HT1080 (cell line): ENCODE measurements at regions not wholly inside any gene's neighbourhood (a gene's known extent, or its start where the extent isn't known, plus 50 kb on each side); places are given as distances from the start of the nearest gene placed in this dataset.

ENCODE experiments used
- DNase-seq: peaks from one replicate; pipeline ENCODE4 v3.0.0-alpha.2; 2015; ENCODE audit warnings: low read depth

DNA sequence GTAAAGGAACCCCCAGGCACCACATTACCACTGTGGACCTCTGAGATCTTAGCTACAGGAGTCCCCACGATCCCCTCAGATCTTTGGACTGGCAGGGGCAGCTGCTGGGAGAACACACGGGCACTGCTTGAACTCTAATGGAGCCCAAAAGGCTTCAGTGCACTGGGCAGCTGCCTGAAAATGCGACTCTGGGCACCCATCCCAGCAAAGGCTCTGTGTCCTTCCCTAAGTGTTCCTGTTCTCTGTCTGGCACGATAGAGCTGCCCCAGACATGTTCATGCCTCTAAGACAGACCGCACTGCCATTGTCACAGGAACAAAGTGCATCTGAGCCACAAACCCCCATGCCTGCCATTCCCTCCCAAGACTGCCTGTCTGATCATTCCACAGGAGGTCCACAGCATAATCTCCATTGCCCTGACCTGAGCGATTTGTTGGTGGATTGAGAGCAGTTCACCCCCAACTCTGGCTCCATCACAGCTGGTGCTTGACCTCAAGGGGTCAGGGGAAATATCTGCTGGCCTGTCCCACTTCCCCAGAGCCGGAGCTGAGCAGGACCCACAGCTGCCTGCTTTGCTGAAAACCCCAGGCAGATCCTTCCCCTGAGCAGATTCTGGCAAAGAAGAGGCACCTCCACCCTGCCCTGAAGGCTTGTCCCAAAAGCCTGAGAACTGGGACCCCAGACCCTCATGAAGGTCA, 436.0 kb upstream of the INTU start:
- DNase-seq = no peak

- peak; percentile 71 for DNase-seq
These were observed 429.1 kb upstream of the INTU start for GRCh38 chr4:127203562-127204200.

DNA sequence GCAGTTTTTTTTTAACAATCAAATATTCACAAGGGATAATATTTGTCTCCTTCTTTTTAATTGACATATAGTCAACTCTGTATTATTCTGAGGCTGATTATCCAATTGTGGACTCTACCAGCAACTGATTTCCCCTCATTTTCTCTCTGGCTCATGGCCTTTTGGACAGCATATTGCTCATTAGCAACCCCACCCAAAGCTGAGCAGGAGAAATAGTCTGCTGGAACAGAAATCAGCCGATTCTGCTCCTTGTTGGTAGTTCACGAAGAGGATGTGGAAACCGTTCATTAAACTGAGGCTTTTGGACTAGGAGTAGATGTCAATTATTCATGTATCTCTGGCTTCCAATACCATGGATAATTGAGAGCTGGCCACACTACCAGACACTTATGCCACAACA, 428.4 kb upstream of the INTU start:
- no peak for DNase-seq

DNA sequence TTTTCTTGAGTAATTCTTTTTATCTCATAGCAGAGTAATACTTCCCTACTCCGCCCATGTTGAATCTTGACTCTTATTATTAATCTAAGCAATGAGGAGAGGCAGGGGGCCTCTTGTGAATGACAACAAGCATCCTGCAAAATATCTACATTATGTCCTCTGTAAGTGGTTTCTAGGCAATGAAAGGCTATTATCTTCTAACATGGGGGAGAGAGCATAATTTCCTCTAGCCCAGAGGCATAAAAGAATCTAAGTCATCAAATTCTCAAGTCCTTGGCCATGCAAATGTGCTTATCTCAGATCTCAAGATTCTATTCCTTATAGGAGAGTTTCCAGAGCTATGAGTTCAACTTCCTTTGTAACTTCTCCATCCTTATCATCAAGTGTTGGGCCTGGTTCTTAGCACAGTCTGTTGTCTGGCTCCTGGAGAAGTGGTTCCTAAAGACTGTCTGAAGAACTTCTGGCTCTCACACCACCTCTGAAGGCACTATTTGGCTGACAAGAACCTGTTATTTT, 423.1 kb upstream of the INTU start:
- no peak for DNase-seq

DNA sequence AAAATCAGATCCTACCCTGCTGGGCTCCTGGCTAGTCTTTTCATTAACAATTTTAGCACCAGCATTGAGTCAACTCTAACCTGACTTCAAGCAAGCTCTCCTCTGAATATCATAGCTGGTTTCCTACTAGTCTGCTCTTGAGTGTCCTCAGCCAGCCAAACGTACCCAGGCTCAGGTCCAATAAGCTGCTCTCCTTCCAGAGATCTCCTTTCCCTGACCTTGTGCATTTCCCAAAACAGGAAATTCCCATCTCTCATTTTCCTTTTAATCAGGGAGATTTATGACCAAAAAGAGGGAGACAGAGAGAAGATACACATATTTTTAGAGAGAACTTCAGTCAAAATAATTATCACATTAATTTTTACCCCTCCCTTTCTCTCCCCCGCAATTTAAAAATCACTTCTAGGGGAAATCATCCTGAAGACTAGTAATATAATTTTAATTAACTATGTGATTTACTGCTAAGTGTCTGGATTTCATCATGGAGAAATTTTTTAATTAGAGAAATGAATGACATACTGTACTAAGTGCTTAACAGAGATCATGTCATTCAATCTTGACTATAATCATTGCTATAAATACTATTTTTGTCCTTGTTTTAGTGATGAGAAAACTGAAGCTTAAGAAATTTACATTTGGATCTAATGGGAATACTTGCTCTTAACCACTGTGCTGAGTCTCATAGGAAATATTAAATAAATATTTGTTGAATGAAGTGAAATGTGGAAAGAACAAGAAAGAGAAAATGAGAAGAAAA, 421.7 kb upstream of the INTU start:
- DNase-seq = no peak

GRCh38 chr4:127211650-127212560, 420.9 kb upstream of the INTU start:
- no peak for DNase-seq

GRCh38 chr4:127212701-127213100, 420.1 kb upstream of the INTU start:
- peak; percentile 8 for DNase-seq

DNA sequence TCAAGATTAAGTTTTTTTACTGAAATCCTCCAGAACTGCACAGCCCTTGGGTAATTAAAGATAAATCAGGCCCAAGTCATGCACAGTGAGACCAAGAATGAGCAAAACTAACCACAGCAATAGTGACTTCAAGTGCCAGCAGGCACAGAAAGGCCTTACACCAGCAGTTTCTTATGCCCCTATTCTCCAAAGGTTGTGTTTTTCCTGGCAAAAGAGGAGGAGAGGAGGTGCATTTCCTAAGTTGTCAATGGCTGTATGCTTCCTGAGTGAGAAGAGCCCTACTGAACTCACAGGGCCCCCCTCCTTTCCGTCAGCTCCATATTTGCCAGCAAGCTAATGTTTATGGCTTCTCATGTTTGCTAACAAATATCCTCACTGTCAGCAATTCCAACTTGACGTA, 418.7 kb upstream of the INTU start:
- no peak for DNase-seq

- DNase-seq = no peak
These were observed 417.8 kb upstream of the INTU start for GRCh38 chr4:127214931-127215330.

GRCh38 chr4:127217586-127218229, 415.0 kb upstream of the INTU start:
- DNase-seq = no peak

GRCh38 chr4:127219232-127219631, 413.5 kb upstream of the INTU start:
- no peak for DNase-seq

- no peak for DNase-seq
These were observed 408.2 kb upstream of the INTU start for GRCh38 chr4:127224556-127224955.

DNA sequence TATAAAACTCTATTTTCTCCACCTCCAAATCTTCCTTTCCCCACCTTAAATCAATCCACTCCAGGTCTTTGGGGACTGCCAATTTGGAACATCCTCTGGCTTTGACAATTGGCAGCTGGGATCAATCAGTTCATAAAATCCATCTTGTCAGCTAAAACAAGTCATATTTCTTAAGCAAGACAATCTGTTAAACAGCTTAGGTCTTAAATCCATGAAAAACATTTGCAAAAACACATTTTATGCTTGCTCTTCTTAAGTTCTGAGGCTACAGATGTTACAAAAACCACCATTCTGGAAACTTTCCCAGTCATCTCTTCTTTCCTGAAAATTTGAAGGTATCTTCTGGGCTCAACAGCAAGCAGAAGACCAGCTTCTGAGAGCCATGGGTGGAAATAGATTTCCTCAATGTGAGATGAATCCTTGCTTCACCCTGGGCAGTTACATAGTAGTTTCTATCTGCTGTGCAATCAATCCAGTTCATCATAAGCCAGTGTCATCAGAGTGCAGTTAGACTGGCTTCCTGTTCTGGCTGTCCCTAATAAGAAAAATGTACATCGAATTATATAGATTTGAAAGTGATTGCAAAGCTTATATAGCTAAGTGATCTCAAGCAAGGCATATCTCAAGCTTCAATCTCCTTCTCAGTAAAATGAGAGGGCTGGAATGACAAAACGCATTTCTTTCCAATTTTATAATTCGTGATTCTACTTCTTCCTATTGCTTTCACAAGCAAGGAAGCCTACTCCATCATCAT, 402.7 kb upstream of the INTU start:
- no peak for DNase-seq

GRCh38 chr4:127236889-127237288, 395.9 kb upstream of the INTU start:
- DNase-seq = no peak

- no peak for DNase-seq
These were observed 395.2 kb upstream of the INTU start for GRCh38 chr4:127237581-127237980.

GRCh38 chr4:127238956-127239475, 393.7 kb upstream of the INTU start:
- no peak for DNase-seq

DNA sequence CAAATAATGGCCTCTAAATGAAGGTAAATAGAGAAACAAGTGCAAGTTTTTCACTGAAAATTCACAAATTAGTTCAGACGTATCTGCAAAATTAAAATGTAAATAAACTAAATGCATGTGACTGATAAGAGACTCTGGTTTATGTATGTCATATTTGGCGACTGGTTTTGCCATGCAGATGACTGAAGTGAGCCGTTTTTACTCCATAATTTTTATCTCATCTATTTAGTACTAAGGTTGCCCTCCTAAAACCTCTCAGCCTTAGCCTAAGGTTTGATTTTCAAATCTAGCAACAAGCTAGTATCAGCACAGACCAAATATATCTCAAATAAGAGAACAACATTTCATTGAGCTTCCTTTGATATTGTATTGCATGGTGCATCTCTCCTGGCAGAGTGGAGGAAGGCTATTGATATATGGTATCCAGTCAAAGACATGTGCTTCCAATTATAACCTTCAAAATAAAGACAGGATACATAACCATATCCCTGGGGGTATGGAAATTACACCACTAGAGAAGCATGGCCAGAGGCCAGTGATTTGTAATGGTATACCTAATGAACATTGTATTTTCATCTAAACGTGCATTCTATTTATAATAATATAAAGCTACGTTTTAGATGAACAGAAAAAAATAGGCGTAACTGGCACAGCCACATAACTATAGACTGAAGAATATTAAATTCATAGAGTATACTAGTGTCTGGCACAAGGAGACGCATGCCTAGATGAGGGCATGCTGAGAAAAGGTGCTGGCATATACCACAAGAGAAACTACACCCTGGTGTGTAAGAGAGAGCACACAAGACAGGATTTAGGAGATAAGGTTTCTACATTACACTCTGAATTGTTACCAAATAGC, 392.6 kb upstream of the INTU start:
- DNase-seq = no peak

- DNase-seq = no peak
These were observed 392.0 kb upstream of the INTU start for GRCh38 chr4:127240764-127241105.

GRCh38 chr4:127244515-127244914, 388.2 kb upstream of the INTU start:
- no peak for DNase-seq
